Astrocyte (in vitro differentiated cells and primary cell): ENCODE measurements at regions not wholly inside any gene's neighbourhood (a gene's known extent, or its start where the extent isn't known, plus 50 kb on each side); places are given as distances from the start of the nearest gene placed in this dataset.

Experiments used
- EZH2 ChIP-seq: IDR thresholded peaks from 2 replicates; pipeline ENCODE4 v1.6.1; 2012; ENCODE audit warnings: mild to moderate bottlenecking, low read length, inconsistent platforms; ENCODE audit not compliant: insufficient read depth
- TF ChIP-seq, protein P1 (sequence below): IDR thresholded peaks from 2 replicates; pipeline ENCODE4 v1.5.1; 2011; ENCODE audit warnings: low read depth, mild to moderate bottlenecking, inconsistent platforms, low read length, moderate library complexity; ENCODE audit not compliant: insufficient read depth

DNA sequence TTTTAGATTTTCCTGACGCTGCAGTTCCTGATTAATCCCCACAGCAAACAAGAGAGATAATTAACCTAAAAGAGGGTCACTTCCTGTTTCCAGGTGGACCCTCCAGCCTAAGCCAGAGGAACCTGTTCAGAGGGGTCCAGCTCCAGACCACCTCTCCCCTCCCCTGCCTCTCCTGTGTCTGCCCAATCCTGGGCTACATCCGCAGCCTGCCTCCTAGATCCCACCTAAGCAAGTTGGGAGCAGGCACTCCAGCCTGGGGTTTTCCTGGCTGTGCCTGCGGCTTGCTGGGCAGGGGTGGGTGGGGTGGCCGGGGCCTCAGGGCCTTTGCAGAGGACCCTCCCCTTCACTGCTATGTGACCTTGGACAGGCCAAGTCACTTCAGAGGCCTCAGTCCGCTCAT lies 178.6 kb upstream of the LINGO1 start:
- TF ChIP-seq, protein P1, sequence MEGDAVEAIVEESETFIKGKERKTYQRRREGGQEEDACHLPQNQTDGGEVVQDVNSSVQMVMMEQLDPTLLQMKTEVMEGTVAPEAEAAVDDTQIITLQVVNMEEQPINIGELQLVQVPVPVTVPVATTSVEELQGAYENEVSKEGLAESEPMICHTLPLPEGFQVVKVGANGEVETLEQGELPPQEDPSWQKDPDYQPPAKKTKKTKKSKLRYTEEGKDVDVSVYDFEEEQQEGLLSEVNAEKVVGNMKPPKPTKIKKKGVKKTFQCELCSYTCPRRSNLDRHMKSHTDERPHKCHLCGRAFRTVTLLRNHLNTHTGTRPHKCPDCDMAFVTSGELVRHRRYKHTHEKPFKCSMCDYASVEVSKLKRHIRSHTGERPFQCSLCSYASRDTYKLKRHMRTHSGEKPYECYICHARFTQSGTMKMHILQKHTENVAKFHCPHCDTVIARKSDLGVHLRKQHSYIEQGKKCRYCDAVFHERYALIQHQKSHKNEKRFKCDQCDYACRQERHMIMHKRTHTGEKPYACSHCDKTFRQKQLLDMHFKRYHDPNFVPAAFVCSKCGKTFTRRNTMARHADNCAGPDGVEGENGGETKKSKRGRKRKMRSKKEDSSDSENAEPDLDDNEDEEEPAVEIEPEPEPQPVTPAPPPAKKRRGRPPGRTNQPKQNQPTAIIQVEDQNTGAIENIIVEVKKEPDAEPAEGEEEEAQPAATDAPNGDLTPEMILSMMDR: no peak
- TF ChIP-seq EZH2: no peak
